Amygdala (tissue), 56 donors: ENCODE measurements at regions not wholly inside any gene's neighbourhood (a gene's known extent, or its start where the extent isn't known, plus 50 kb on each side); places are given as distances from the start of the nearest gene placed in this dataset.

Experiments used
- DNase-seq, 56 donors: peaks; one replicate each; lab custom pipeline; 2025; lab: John Stamatoyannopoulos, UW

GRCh38 chr5:52709167-52709925 is 78.4 kb upstream of the ITGA1 start:
- no peak for DNase-seq

DNA sequence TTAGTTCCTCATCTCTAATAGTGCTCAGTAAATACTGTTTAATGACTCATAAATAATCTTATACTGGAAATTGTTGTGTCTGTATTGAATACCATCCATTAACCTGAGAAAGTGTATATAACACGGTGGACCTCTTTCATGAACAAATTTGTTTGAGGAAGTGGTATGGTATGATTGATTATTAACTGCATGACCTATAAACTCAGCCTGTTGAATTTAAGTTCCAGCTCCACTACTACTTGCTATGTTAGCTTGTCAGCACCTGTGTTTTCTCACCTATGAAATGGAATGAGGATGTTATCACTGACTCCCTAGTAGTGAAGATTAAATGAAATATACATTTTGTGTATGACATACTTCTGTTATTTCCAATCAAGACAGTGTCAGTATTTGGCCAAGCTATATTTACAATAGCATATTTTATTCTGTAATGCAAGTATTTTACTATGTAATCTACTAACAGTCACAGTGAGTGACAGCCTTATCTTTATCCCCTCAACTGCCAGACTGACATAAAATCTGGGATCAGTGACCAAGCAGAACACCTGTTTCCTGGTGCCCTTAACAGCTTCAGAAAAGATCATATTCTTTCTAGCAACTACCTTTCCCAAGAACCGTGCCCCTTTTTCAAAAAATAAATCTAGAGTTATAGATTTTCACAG is 77.3 kb upstream of the ITGA1 start:
- DNase-seq: no peak

- DNase-seq: no peak
These were observed 76.6 kb upstream of the ITGA1 start for GRCh38 chr5:52710972-52711596.

DNA sequence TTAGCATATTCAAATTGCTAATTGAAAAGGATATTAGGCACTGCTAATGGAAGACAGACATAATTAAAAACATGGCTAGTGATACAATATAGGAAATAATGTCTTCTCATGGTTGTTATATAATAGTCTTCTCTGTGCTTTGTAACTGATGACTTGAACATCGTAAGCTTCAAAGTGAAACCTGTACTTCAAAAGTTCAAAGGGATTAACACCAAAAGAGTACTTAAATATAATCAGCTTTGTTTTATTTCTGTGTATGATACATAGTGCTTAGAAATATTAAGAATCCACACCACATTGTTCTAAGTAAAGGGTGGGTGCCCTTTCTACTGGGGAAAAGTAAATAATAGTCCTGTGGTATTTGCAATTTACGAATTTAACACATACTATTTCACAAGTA is 75.4 kb upstream of the ITGA1 start:
- no peak for DNase-seq

GRCh38 chr5:52725065-52725746 is 62.5 kb upstream of the ITGA1 start:
- DNase-seq: no peak

DNA sequence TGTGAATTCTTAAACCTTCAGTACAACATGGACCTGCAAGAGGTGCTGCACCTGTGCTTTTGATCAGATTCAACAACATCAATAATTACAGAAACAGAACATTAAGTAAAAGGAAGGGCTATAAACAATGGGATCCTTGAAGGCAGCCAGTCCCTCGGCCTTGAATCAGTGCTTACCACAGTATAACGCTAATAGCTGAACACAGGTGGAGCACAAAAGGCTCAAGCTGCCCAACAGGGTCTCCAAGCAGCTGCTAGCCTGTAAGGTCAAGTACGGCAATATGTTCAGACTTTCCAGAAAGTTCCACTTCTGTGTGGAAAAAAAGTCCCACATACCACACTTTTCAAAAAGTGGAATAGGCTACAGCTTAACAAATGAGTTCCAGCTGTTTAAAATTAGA is 61.9 kb upstream of the ITGA1 start:
- no peak for DNase-seq

DNA sequence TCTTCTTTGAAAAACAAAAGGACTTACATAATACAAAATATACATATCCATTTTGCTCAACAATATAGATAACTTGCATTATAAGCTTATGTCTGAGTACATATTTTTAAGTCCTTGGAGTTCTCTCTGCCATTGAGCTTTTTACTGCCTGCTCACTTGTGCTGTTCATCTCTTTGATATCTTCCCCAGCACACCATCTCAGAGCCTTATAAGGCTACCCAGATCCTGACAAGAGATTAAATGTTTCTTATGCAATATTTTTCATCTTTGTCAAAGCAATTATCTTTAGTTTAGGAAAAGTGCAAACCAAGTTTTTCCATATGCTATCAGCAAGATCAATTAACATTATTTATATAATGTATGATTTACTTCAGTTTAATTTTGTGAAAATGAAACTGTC is 60.7 kb upstream of the ITGA1 start:
- no peak for DNase-seq

DNA sequence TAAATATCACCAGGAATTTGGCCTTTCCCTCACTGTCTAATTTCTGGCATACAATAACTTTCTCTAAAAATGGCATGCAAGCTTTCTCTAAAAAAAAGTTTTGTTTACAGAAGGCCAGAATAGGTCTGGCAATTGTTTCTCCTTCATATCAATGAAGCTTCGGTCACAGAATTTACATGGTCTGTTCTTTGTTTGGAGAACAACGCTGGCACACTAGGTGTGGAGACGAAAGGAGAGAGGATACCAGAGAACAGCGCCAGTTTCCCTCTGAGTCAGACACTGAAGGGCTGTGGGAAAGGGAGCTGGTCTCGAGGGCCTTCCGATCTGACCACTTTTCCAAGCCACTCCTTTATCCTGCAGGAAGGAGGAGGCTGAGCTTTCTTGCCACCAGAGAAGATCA is 60.1 kb upstream of the ITGA1 start:
- DNase-seq: no peak

DNA sequence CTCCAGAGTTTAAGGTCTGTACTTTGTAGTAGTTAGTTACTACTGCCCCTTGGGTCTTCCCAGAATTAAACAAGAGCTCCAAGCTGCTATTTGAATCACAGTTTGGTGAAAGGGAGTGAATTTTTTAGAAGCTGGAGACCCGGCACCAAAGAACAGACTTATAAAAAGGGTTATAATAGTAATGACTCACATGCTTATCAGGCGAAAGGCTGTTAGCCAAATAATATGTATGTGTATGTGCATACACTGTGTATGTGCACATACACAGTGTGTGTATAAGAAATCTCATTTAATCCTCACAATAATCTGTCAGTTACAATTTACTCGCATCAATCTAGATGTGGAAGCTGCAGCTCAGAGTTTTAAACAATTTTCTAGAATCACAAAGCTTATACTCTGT is 59.5 kb upstream of the ITGA1 start:
- no peak for DNase-seq

DNA sequence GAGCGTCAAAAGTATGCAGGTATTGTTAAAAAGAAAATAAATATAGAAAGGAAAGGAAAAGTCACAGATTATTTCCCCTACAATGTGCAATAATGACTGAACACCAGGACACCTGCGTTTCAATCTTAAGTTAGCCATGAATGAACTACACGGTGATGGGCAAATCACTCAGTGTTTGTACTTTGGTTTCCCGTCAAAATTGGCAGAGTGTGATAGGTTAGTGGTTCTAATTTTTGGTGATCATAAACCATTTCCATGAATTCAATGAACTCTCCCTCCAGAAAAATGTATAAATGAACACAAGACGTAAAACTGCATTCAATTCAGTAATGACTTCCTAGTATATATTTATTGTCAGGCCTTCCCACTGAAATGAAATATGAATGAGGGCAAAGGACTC is 59.0 kb upstream of the ITGA1 start:
- DNase-seq: no peak

DNA sequence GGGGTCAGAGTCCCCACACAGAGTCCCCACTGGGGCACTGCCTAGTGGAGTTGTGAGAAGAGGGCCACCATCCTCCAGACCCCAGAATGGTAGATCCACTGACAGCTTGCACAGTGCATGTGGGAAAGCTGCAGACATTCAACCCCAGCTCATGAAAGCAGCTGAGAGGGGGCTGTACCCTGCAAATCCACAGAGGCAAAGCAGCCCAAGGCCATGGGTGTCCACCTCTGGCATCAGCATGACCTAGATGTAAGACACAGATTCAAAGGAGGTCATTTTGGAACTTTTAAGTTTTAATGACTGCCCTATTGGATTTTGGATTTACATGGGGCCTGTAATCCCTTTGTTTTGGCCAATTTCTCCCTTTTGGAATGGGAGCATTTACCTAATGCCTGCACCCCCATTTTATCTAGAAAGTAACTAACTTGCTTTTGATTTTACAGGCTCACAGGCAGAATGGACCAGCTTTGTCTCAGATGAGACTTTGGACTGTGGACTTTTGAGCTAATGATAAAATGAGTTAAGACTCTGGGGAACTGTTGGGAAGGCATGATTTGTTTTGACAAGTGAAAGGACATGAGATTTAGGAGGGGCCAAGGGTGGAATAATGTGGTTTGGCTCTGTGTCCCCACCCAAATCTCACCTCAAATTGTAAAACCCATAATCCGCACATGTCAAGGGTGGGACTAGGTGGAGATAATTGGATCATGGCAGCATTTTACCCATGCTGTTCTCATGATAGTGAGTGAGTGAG is 56.3 kb upstream of the ITGA1 start:
- no peak for DNase-seq

DNA sequence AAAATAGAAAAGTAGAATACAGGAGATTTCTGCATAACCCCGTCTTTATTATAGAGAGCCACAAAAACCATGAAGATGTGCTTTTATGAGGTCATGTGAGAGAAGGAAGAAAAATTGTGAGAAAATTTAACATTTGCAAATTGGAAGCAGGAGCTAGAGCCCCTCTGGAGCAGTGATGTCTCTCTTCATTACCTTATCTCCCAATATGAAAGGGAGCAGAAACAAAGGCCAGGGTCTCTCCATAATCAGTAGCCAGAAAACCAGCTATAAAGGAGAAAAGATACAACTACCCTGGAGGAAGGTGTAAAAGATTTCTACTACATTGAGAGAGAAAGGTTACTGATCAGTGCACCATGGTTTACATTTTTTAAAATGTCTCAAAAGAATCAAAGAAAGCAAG is 53.2 kb upstream of the ITGA1 start:
- no peak for DNase-seq

DNA sequence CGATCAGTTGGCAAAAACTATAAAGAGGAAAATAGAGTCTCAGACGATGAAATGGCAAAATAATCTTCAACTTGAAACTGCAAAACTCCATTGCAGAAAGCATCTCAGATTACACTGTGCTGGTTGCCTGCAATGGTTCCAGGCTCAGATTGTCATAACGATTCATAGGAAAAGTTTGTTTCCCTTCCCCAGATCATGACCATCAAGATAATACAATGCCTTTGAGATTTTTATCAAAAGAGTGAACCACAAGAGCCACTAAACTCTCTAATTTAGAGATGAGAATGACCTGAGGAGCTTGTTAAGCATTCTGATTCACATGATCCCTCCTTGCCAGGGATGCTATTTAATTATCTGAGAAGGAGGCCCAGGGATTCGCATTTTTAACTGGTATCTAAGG is 52.6 kb upstream of the ITGA1 start:
- DNase-seq: no peak
